ENCODE measurements at regions not wholly inside any gene's neighbourhood (a gene's known extent, or its start where the extent isn't known, plus 50 kb on each side); places are given as distances from the start of the nearest gene placed in this dataset.

- no peak for DNase-seq
Measured at GRCh38 chr2:42951263-42951938, 159.0 kb upstream of the HAAO start.

- no peak for DNase-seq
Measured at GRCh38 chr2:42949125-42949524, 156.7 kb upstream of the HAAO start.

- DNase-seq = no peak
Measured at GRCh38 chr2:42947809-42948600, 155.6 kb upstream of the HAAO start.

- no peak for DNase-seq
Measured at GRCh38 chr2:42944779-42945415, 152.5 kb upstream of the HAAO start.

GRCh38 chr2:42942990-42943493 is 150.7 kb upstream of the HAAO start:
- DNase-seq = no peak

GRCh38 chr2:42942214-42942989 is 150.0 kb upstream of the HAAO start:
- DNase-seq = no peak

- no peak for DNase-seq
Measured at GRCh38 chr2:42941633-42942176, 149.3 kb upstream of the HAAO start.

GRCh38 chr2:42939411-42940206 is 147.2 kb upstream of the HAAO start:
- no peak for DNase-seq

- no peak for DNase-seq
Measured at GRCh38 chr2:42938671-42939370, 146.4 kb upstream of the HAAO start.

GRCh38 chr2:42937171-42937875 is 144.9 kb upstream of the HAAO start:
- DNase-seq = no peak

- no peak for DNase-seq
Measured at GRCh38 chr2:42935692-42936671, 143.6 kb upstream of the HAAO start.

- no peak for DNase-seq
Measured at GRCh38 chr2:42934580-42935186, 142.3 kb upstream of the HAAO start.

- no peak for DNase-seq
Measured at GRCh38 chr2:42933824-42934254, 141.5 kb upstream of the HAAO start.

GRCh38 chr2:42932271-42933151 is 140.1 kb upstream of the HAAO start:
- no peak for DNase-seq

GRCh38 chr2:42931818-42932195 is 139.4 kb upstream of the HAAO start:
- peak; percentile 43 for DNase-seq

GRCh38 chr2:42931146-42931817 is 138.9 kb upstream of the HAAO start:
- no peak for DNase-seq

Data from fibroblast of skin of abdomen (primary cell).